Stimulated activated naive CD8-positive, alpha-beta T cell treated with anti-CD3 and anti-CD28 coated beads, Interleukin-15, amount 100 ng/mL, for 72 hours (primary cell): ENCODE measurements at regions not wholly inside any gene's neighbourhood (a gene's known extent, or its start where the extent isn't known, plus 50 kb on each side); places are given as distances from the start of the nearest gene placed in this dataset.

ENCODE experiments used
- ATAC-seq: fragments of 150-1000 bp; cut with Tn5 transposase; 2 replicates; pipeline ENCODE4 v1.10.0; 2021; ENCODE audit warnings: mild to moderate bottlenecking, moderate library complexity
- DNase-seq, 2 donors: peaks; one replicate each; pipeline ENCODE4 v3.0.0; 2021 to 2022
- H3K27ac Mint-ChIP-seq, 2 donors: one replicate each; pipeline ENCODE4 v1.8.0; 2022; ENCODE audit warnings: mild to moderate bottlenecking in 2 of 2, mixed read lengths in 2 of 2, moderate library complexity in 2 of 2
- H3K27me3 Mint-ChIP-seq: one replicate; pipeline ENCODE4 v1.8.0; 2022; ENCODE audit warnings: mixed read lengths
- H3K4me1 Mint-ChIP-seq: one replicate; pipeline ENCODE4 v1.8.0; 2022; ENCODE audit warnings: mild to moderate bottlenecking, mixed read lengths
- H3K4me3 Mint-ChIP-seq, 2 donors: one replicate each; pipeline ENCODE4 v1.8.0; 2022; ENCODE audit warnings: mild to moderate bottlenecking in 2 of 2, mixed read lengths in 2 of 2, moderate library complexity in 1 of 2
- H3K9me3 Mint-ChIP-seq, 2 donors: one replicate each; pipeline ENCODE4 v1.8.0; 2022; ENCODE audit warnings: mixed read lengths in 2 of 2

GRCh38 chr20:12886618-12887363, 122.0 kb upstream of the SPTLC3 start:
- Mint-ChIP-seq H3K4me3 (no peak overlapping the region), H3K27me3 (peaks cover 12% of the 10 kb centered on the region), H3K27ac (no peak overlapping the region), H3K4me1 (no peaks in the 10 kb centered on the region), H3K9me3 (peaks cover 5 to 9% of the 10 kb centered on the region in 2 donors)
- DNase-seq: no peak
- no peak for ATAC-seq

DNA sequence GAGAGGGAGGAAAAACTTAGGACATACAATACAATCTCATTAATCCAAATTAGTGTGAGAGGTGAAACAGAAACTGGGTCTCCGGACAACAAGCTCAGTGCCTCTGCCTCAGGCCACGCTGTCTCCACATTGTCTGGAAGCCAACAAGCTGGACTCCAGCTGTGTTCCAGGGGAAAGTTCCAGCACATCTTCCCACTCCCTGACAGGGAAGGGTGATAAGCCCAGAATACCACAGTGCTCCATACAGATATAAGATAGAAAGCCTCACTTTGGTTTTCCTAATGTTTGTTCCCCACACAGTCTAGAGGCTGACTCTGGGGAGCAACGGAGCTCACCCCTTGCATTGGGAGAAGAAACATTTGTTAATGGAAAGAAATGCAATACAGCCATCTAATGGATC, 117.1 kb upstream of the SPTLC3 start:
- Mint-ChIP-seq H3K27me3 (peaks cover 12% of the 10 kb centered on the region), H3K9me3 (peaks cover 5 to 9% of the 10 kb centered on the region in 2 donors), H3K4me3 (no peak overlapping the region), H3K27ac (no peak overlapping the region), H3K4me1 (no peaks in the 10 kb centered on the region)
- no peak for DNase-seq
- no peak for ATAC-seq

DNA sequence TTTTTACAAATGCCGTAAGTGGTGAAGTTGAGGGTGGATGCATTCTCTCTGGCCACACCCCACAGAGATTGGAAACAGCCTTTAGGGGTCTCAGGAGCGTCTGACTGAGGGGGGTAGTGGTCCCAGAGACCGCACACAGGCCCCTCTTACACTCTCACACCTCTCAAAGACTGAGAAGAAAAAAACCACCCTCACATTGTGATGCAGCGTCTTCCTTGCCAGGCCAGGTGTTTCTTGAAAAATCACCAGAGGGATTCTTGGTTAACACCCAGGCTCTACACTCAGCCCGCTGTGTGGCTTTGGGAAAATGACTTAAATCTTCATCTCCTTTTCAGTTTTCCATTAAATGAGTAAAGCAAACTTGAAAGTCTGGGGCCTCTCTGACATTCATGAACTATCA, 115.8 kb upstream of the SPTLC3 start:
- Mint-ChIP-seq H3K27me3 (no peaks in the 10 kb centered on the region), H3K4me3 (no peak overlapping the region), H3K4me1 (no peaks in the 10 kb centered on the region), H3K27ac (no peak overlapping the region), H3K9me3 (peaks cover 5 to 9% of the 10 kb centered on the region in 2 donors)
- ATAC-seq: no peak
- DNase-seq: no peak

DNA sequence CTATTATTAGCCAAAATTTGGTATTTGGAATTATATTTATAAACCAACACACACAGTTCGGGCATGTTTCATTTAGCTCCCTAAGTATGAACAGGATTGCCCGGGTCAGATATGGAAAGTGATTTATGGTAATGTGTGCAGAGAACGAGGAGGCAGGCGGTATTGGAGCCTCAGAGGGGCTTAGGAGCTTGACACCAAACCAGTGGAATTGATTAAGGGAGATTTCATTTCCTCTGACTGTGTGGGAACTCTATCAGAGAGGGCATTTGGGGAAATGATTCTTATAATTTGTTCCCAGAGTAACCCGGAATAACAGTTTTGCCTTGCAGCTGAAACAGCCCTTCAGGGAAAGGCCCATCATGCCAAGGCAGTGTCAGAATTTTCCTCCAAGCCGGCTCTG, 115.1 kb upstream of the SPTLC3 start:
- no peaks in the 10 kb centered on the region for H3K27me3 Mint-ChIP-seq
- no peak overlapping the region for H3K27ac Mint-ChIP-seq
- H3K9me3 Mint-ChIP-seq: peaks cover 5 to 9% of the 10 kb centered on the region in 2 donors
- ATAC-seq (no peak), DNase-seq (no peak)
- H3K4me3 Mint-ChIP-seq: no peak overlapping the region
- H3K4me1 Mint-ChIP-seq: no peaks in the 10 kb centered on the region

DNA sequence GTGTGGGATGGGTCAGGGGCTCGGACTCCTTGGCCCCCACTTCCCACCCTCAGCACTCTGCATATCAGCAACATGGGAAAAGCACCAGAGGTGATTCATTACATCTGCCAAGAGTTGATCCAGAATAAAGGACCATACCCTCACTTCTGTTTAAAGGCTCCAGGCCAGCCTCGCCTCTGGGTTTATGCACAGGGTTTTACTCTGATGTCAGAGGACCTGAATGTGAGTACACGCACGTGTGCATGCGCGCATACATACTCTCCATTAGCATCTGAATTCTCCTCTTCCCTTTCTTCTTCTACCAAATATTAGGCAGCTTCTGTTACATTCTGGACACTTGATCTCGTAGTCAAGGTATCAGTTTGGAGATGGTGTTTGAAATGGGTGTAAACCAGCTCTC, 114.7 kb upstream of the SPTLC3 start:
- peaks cover 5 to 9% of the 10 kb centered on the region in 2 donors for H3K9me3 Mint-ChIP-seq
- no peak overlapping the region for H3K27ac Mint-ChIP-seq
- no peaks in the 10 kb centered on the region for H3K27me3 Mint-ChIP-seq
- DNase-seq: no peak
- ATAC-seq: no peak
- no peaks in the 10 kb centered on the region for H3K4me1 Mint-ChIP-seq
- H3K4me3 Mint-ChIP-seq: no peak overlapping the region

DNA sequence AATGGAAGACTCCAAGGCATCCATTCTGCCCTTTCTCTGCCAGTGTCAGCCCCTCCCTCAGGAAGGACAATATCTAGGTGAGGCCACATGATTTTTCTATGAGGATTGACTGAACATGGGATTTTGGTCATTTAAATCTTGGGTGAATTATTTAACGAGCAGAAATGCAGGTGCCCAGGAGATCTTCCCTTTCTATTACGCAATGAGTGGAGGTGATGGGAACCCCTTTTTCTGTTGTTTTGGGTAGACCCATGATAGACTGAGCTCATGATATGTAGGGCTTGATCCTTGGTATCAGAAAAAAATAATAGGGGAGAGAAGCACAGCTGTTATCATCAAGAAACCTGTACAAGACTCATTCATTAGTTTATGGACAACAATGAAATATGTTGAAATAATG, 112.6 kb upstream of the SPTLC3 start:
- ATAC-seq (no peak), DNase-seq (no peak)
- Mint-ChIP-seq H3K4me3 (no peak overlapping the region), H3K9me3 (peaks cover 0 to 3% of the 10 kb centered on the region in 2 donors), H3K27me3 (no peaks in the 10 kb centered on the region), H3K4me1 (no peaks in the 10 kb centered on the region), H3K27ac (no peak overlapping the region)

- no peaks in the 10 kb centered on the region for H3K27me3 Mint-ChIP-seq
- DNase-seq (no peak), ATAC-seq (no peak)
- no peak overlapping the region for H3K27ac Mint-ChIP-seq
- no peaks in the 10 kb centered on the region for H3K9me3 Mint-ChIP-seq
- no peak overlapping the region for H3K4me3 Mint-ChIP-seq
- no peaks in the 10 kb centered on the region for H3K4me1 Mint-ChIP-seq
Measured at GRCh38 chr20:12902992-12903391, 105.8 kb upstream of the SPTLC3 start.

- Mint-ChIP-seq H3K9me3 (no peaks in the 10 kb centered on the region), H3K27me3 (peaks cover 7% of the 10 kb centered on the region), H3K4me1 (no peaks in the 10 kb centered on the region), H3K27ac (no peak overlapping the region), H3K4me3 (no peak overlapping the region)
- ATAC-seq (no peak), DNase-seq (no peak)
Measured at GRCh38 chr20:12906361-12906760, 102.4 kb upstream of the SPTLC3 start.

DNA sequence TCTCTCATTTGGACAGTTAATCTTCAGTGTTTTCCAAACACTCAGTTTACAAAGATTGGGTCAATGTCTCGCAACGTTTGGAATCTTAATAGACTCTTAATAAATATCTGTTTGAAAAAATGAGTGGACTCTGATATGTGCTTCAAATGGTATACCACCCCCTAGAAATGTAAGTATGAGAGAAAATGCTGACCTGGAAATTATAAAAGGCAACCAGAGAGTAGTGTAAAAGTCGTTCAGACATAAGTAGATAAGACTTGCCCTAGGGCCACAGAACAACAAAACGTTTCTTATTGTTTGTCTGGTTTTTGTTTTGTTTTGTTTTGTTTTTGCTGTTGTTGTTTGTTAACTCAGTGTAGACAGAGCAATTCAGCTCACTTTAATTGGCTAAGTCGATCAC, 97.4 kb upstream of the SPTLC3 start:
- Mint-ChIP-seq H3K27me3 (peaks cover 15% of the 10 kb centered on the region), H3K4me1 (no peaks in the 10 kb centered on the region), H3K9me3 (no peaks in the 10 kb centered on the region), H3K4me3 (no peak overlapping the region), H3K27ac (no peak overlapping the region)
- DNase-seq (no peak), ATAC-seq (no peak)

DNA sequence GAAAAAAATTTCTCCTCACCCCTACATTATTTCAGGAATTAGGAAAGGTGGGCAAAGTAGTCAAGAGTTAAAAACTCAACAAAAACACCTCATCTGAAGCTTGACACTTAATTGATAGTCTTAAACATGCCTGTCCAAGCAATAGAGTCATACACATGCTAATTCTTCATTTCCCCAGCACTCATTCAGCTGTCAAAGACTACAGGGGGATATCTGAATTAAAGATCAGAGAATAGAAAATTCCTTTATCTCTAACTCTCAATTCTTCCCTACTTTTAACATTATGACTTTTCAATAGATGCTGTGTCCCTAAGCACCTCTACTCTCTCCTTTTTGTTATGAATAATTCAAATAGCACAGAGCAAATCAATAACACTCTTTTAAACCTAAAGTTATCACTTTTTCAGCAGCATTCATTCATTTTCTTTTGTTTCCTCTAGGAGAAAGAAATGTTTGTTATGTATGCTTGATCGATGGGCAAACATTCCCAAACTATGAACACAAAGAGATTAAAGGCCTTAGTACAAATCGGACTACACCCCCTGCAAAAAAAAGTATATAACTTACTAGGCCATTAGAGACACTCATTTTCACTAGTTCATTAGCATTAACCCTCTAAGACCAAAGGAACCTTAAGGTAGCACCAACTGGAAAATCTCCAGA, 94.9 kb upstream of the SPTLC3 start:
- ATAC-seq: no peak
- no peak overlapping the region for H3K4me3 Mint-ChIP-seq
- H3K9me3 Mint-ChIP-seq: no peaks in the 10 kb centered on the region
- H3K27ac Mint-ChIP-seq: no peak overlapping the region
- no peak for DNase-seq
- H3K4me1 Mint-ChIP-seq: no peaks in the 10 kb centered on the region
- peaks cover 15% of the 10 kb centered on the region for H3K27me3 Mint-ChIP-seq

GRCh38 chr20:12914804-12915203, 94.0 kb upstream of the SPTLC3 start:
- no peak for DNase-seq
- H3K27ac Mint-ChIP-seq: no peak overlapping the region
- H3K4me3 Mint-ChIP-seq: no peak overlapping the region

DNA sequence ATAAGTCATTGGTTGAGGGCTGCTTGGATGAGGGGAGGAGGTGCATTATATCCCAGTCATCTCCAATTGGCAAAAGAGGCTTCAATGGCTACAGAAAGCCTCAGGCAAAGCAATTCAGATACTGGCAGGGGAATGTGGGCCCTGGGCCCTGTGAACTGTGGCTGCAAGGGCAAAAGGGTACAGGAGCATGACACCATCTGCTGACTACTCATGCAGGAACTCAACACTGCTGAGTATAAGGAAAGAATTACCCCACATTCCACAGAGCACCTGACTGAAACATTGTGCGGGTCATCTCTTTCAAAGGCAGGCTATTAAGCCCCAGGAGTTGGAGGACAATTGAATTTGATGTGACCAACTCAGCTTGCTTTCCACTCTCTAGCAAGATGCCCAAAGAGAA, 92.1 kb upstream of the SPTLC3 start:
- Mint-ChIP-seq H3K4me1 (no peaks in the 10 kb centered on the region), H3K27me3 (peaks cover 17% of the 10 kb centered on the region), H3K27ac (no peak overlapping the region), H3K9me3 (peaks cover 0 to 3% of the 10 kb centered on the region in 2 donors), H3K4me3 (no peak overlapping the region)
- no peak for DNase-seq
- ATAC-seq: no peak

More at GRCh38 chr20:12914804-12915203, 94.0 kb upstream of the SPTLC3 start:
- no peak for ATAC-seq
- H3K27me3 Mint-ChIP-seq: peaks cover 21% of the 10 kb centered on the region
- H3K9me3 Mint-ChIP-seq: no peaks in the 10 kb centered on the region
- H3K4me1 Mint-ChIP-seq: no peaks in the 10 kb centered on the region

DNA sequence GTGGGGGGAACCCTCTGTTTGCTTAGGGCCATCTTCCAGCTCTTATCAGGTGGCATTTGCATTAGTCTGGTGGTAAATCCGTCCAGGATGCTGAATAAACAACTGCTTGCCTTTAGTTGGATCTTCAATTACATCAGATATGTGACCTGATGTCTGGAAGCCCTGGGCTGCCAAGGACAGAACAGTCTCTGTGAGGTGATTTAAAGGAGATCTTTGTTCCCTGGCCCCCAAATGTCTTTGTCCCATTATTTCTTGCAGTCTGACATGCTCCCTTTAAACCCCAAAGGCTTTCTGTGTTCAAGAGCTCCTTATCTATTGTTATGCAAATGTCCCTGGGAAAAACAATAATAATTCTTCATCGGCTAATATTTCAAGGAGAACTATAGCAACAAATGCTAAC, 84.6 kb upstream of the SPTLC3 start:
- no peak overlapping the region for H3K27ac Mint-ChIP-seq
- peaks cover 22% of the 10 kb centered on the region for H3K27me3 Mint-ChIP-seq
- H3K4me1 Mint-ChIP-seq: peaks cover 10% of the 10 kb centered on the region
- H3K4me3 Mint-ChIP-seq: no peak overlapping the region
- DNase-seq: no peak
- ATAC-seq: no peak
- peaks cover 0 to 9% of the 10 kb centered on the region in 2 donors for H3K9me3 Mint-ChIP-seq

DNA sequence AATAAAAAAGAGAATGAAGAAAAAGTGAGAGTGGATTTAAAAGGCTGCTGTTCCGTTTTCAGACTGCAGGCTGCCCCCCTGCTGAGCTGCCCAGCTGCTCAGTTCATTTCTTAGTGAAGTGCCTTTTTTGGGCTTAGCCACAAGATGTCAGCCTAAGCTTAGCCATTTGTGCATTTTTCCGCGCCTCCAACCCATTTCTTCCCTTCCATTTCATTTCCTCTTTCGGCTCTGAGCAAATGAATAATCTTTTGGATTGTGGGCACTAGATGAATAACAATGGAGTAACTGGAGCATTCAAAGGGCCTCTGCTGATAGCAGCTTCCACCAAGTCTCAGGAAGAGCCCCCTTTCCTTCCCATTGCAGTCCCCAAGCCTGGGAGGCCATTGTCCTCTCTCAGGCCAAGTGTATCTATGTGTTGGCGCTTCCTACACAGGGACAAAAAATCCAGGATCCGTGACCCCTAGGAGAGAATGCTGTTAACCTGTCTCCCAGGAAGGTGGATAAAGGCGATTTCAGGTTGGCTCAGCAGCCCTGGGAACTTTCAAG, 83.5 kb upstream of the SPTLC3 start:
- DNase-seq: peak; percentile 31 to 33
- peak; percentile 71 for ATAC-seq
- Mint-ChIP-seq H3K27me3 (peaks cover 16% of the 10 kb centered on the region), H3K4me3 (no peak overlapping the region), H3K27ac (peak overlapping the region in 1 of 2 donors; percentile 66), H3K4me1 (peaks cover 15% of the 10 kb centered on the region), H3K9me3 (peaks cover 0 to 9% of the 10 kb centered on the region in 2 donors)

- DNase-seq: no peak
- H3K27me3 Mint-ChIP-seq: peaks cover 16% of the 10 kb centered on the region
- peak overlapping the region in 1 of 2 donors; percentile 67 for H3K27ac Mint-ChIP-seq
- no peak for ATAC-seq
- H3K4me1 Mint-ChIP-seq: peaks cover 15% of the 10 kb centered on the region
- H3K4me3 Mint-ChIP-seq: no peak overlapping the region
- peaks cover 0 to 9% of the 10 kb centered on the region in 2 donors for H3K9me3 Mint-ChIP-seq
Measured at GRCh38 chr20:12925863-12926793, 82.6 kb upstream of the SPTLC3 start.
